HUES64 (cell line): ENCODE measurements at regions not wholly inside any gene's neighbourhood (a gene's known extent, or its start where the extent isn't known, plus 50 kb on each side); places are given as distances from the start of the nearest gene placed in this dataset.
"Not testable (repeated sequence)": the region's sequence is repeated elsewhere in the genome, so short reads cannot be mapped to it uniquely, and the experiment has no call there.

Source experiments
- H3K27ac ChIP-seq: 2 replicates; pipeline ENCODE4 v1.7.0; 2013; ENCODE audit warnings: low read depth, low read length, inconsistent platforms
- H3K27me3 ChIP-seq: 2 replicates; pipeline ENCODE4 v1.6.1; 2013; ENCODE audit warnings: mild to moderate bottlenecking, low read length; ENCODE audit not compliant: insufficient read depth
- H3K36me3 ChIP-seq: 2 replicates; pipeline ENCODE4 v1.6.1; 2013; ENCODE audit warnings: mild to moderate bottlenecking, low read length; ENCODE audit not compliant: insufficient read depth
- H3K4me1 ChIP-seq: 2 replicates; pipeline ENCODE4 v1.6.1; 2013; ENCODE audit warnings: mild to moderate bottlenecking, low read length, moderate library complexity; ENCODE audit not compliant: insufficient read depth
- H3K4me3 ChIP-seq: 2 replicates; pipeline ENCODE4 v1.5.1; 2013; ENCODE audit warnings: mild to moderate bottlenecking, low read length, moderate library complexity
- H3K9ac ChIP-seq: 2 replicates; pipeline ENCODE4 v1.6.1; 2013; ENCODE audit warnings: mild to moderate bottlenecking, low read depth, low read length
- H3K9me3 ChIP-seq: 2 replicates; pipeline ENCODE4 v1.6.1; 2013; ENCODE audit warnings: low read depth, low read length; ENCODE audit not compliant: insufficient read depth
- WGBS: fragments of 150-250, 120-280 bp; methylation state at CpG from one replicate; pipeline ENCODE4 v1.1.7; 2013; ENCODE audit warnings: missing lambda C conversion rate; 5-methylcytosine and 5-hydroxymethylcytosine counted together

DNA sequence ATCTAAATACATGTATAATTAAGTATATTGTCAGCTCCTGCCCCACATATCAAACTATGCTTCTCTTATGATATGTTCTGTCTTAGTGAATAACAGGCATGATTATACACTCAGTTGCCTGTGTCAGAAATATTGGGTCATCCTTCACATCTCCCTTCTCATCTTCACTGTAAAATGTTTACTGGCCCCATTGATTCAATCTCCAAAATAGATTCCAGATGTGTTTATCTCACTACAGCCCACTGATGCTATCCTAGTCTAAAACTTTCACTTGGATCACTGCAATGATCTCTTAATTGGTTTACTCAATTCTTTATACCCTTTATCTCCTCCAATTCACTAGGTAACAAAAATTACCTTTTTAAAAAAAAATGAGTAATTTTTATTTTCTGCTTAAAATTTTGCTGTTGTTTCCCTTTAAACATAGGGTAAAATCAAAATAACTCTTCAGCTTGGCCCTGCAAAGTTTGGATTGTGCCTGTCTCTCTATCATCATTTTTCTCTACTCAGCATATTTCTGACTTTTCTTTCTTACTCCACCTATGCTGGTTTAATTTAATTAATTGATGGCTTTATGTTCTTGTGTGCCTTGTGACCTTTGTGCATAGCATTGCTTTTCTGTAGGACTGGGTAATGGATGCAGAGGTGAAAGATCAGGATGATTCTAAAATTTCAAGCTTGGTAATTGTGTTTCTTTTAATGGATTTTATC, 233.9 kb upstream of the FOXP2 start:
- H3K9me3 ChIP-seq, result no peaks in the 10 kb centered on the region
- H3K9ac ChIP-seq, result no peak overlapping the region
- H3K36me3 ChIP-seq, result no peaks in the 10 kb centered on the region
- no peak overlapping the region for H3K4me3 ChIP-seq
- no peak overlapping the region for H3K27ac ChIP-seq
- peaks cover 4% of the 10 kb centered on the region; the same call in 1 of the 2 replicates for H3K4me1 ChIP-seq
- H3K27me3 ChIP-seq, result no peaks in the 10 kb centered on the region

DNA sequence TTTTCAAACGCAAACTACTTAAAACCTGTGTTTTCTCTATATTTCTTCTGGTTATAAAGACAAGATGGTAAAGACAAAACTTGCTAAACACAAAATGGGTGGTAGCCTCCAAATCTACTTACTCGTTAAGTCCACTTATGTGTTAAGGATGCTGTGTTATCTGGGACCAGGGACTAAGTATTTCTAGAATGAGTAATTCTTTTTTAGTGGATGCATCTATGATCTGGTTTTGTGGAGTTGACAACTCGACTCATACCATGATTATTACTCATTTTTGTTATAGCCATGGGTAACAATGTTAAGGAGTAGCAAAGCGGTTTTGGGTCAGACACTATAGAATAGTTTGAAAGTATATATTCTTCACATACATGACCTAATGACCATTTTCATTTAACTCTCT, 239.5 kb upstream of the FOXP2 start:
- Histone ChIP-seq H3K9ac (no peak overlapping the region), H3K9me3 (no peaks in the 10 kb centered on the region)
- WGBS, result 92% methylated on average over 1 of the region's 4 CpGs

DNA sequence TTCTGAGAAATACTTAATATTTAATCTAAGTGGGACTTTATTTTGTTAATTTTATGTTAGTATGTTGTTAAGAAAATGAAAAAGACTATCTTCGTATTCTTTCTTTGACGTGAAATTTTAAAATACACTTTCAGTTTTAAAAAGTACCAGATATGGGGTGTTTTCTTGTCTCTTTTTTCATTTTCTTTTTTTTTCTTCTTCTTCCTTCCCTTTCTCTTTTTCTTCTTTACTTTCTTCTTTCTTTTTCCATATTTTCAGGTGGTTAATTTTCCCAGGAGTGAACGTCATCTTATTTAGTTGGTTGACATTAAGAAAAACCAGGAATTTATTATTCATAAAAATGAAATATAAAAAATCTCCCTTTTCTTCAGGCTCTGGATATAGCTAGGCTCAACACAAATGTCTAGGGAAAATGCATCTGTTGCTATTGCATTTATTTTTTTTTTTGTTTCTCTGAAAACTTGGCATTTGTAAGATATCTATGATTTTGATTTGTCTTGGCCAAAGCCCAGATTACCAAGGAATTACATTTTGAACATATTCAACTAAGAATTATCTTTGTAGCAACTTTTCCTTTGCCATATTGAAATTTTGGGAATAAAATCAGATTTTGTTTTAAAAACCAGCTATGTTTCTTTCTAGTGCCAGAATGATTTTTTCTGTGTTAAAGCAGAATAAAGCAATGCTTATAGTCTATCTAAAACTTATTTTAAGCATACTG, 241.3 kb upstream of the FOXP2 start:
- no peak overlapping the region for H3K27ac ChIP-seq
- H3K27me3 ChIP-seq, result no peaks in the 10 kb centered on the region
- no peaks in the 10 kb centered on the region for H3K9me3 ChIP-seq
- H3K36me3 ChIP-seq, result no peaks in the 10 kb centered on the region
- H3K9ac ChIP-seq, result no peak overlapping the region
- H3K4me3 ChIP-seq, result no peak overlapping the region
- no peaks in the 10 kb centered on the region for H3K4me1 ChIP-seq
- WGBS, result no CpG with 5 or more reads among the region's 3 CpGs

More for the DNA sequence above, 239.5 kb upstream of the FOXP2 start:
- Histone ChIP-seq H3K4me3 (no peak overlapping the region), H3K27me3 (no peaks in the 10 kb centered on the region), H3K36me3 (no peaks in the 10 kb centered on the region), H3K4me1 (no peaks in the 10 kb centered on the region), H3K27ac (no peak overlapping the region)

DNA sequence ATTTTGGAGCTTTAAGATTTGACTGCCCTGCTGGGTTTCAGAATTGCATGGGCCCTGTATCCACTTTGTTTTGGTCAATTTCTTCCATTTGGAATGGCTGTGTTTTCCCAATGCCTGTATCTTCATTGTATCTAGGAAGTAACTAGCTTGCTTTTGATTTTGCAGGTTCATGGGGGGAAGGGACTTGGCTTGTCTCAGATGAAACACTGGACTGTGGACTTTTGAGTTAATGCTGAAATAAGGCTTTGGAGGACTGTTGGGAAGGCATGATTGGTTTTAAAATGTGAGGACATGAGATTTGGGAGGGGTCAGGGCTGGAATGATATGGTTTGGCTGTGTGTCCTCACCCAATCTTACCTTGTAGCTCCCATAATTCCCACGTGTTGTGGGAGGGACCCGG, 245.2 kb upstream of the FOXP2 start:
- 94% methylated on average over 2 of the region's 2 CpGs for WGBS
- H3K9me3 ChIP-seq, H3K4me1 ChIP-seq, H3K4me3 ChIP-seq, H3K27me3 ChIP-seq, H3K36me3 ChIP-seq, H3K9ac ChIP-seq, H3K27ac ChIP-seq: not testable (repeated sequence)

- Histone ChIP-seq H3K36me3 (no peaks in the 10 kb centered on the region), H3K4me3 (no peak overlapping the region), H3K27ac (no peak overlapping the region), H3K9me3 (no peaks in the 10 kb centered on the region), H3K4me1 (peaks cover 7% of the 10 kb centered on the region), H3K9ac (no peak overlapping the region), H3K27me3 (no peaks in the 10 kb centered on the region)
- whole genome bisulfite sequencing, result 88% methylated on average over 2 of the region's 2 CpGs
Observed at GRCh38 chr7:114160925-114161324, 242.1 kb upstream of the PPP1R3A start.

GRCh38 chr7:114158854-114159253, 240.0 kb upstream of the PPP1R3A start:
- Histone ChIP-seq H3K4me3 (no peak overlapping the region), H3K4me1 (peaks cover 28% of the 10 kb centered on the region), H3K27me3 (no peaks in the 10 kb centered on the region), H3K9me3 (no peaks in the 10 kb centered on the region), H3K36me3 (no peaks in the 10 kb centered on the region), H3K9ac (no peak overlapping the region), H3K27ac (no peak overlapping the region)
- 91% methylated on average over 1 of the region's 1 CpG for WGBS

GRCh38 chr7:114158275-114158674, 239.5 kb upstream of the PPP1R3A start:
- Histone ChIP-seq H3K4me3 (no peak overlapping the region), H3K36me3 (no peaks in the 10 kb centered on the region), H3K9me3 (no peaks in the 10 kb centered on the region), H3K27ac (no peak overlapping the region), H3K27me3 (no peaks in the 10 kb centered on the region), H3K9ac (no peak overlapping the region), H3K4me1 (peaks cover 34% of the 10 kb centered on the region)
- WGBS, result 97% methylated on average over 2 of the region's 3 CpGs

DNA sequence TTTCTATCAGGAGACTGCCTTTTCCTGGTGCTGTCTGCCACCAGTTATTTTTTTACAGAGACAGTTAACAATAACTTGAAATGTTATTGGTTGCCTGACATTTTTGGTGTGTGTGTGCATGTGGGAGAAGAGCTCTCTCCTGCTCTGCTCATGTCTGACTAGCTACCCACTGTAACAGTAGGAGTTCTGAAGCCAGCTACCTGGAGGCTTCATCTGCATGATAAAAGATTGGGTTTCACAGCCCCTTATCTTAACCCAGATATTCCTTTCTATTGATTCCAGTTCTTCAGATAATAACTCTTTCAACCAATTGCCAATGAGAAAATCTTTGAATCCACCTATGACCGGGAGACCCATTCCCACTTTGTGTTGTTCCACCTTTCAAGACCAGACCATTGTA, 237.4 kb upstream of the PPP1R3A start:
- no peak overlapping the region for H3K9ac ChIP-seq
- H3K9me3 ChIP-seq, result no peaks in the 10 kb centered on the region

GRCh38 chr7:114155116-114156110, 236.6 kb upstream of the PPP1R3A start:
- Histone ChIP-seq H3K4me3 (no peak overlapping the region), H3K27ac (no peak overlapping the region), H3K9me3 (no peaks in the 10 kb centered on the region), H3K27me3 (no peaks in the 10 kb centered on the region), H3K4me1 (peaks cover 53% of the 10 kb centered on the region), H3K36me3 (no peaks in the 10 kb centered on the region), H3K9ac (no peak overlapping the region)
- 88% methylated on average over 9 of the region's 9 CpGs for WGBS

More for the DNA sequence above, 237.4 kb upstream of the PPP1R3A start:
- Histone ChIP-seq H3K27me3 (no peaks in the 10 kb centered on the region), H3K36me3 (no peaks in the 10 kb centered on the region), H3K27ac (no peak overlapping the region), H3K4me3 (no peak overlapping the region), H3K4me1 (peaks cover 53% of the 10 kb centered on the region)
- no CpG with 5 or more reads among the region's 1 CpG for WGBS

DNA sequence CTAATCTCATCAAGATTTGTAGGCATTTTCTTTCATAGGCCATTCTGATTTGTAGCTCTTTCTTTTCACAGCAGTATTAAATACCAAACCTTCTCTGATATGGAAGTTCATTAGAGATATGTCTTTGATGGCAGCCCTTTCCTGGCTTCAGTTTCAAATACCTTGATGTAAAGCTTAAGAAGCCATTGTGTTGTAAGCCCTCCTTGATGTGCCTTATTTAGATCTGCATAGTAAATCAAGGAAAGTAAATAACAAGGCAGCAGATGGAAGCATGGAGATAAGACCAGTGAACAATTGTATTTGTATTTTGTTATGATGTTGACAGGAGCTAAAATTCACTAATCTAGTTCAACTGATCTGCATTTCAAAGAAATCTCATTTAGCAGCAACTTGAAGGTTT, 234.9 kb upstream of the PPP1R3A start:
- H3K27ac ChIP-seq, result peak overlapping the region; percentile 51; the same call in 1 of the 2 replicates

More for the DNA sequence above, 234.9 kb upstream of the PPP1R3A start:
- no peak overlapping the region for H3K4me3 ChIP-seq
- H3K36me3 ChIP-seq, result no peaks in the 10 kb centered on the region
- no peaks in the 10 kb centered on the region for H3K9me3 ChIP-seq
- peaks cover 53% of the 10 kb centered on the region for H3K4me1 ChIP-seq
- H3K9ac ChIP-seq, result no peak overlapping the region
- H3K27me3 ChIP-seq, result no peaks in the 10 kb centered on the region
